HEK293T (cell line): ENCODE measurements at regions not wholly inside any gene's neighbourhood (a gene's known extent, or its start where the extent isn't known, plus 50 kb on each side); places are given as distances from the start of the nearest gene placed in this dataset.
A peak's percentile ranks its signal among the peaks of the same experiment; 100 is the strongest.
"Not testable (repeated sequence)": the region's sequence is repeated elsewhere in the genome, so short reads cannot be mapped to it uniquely, and the experiment has no call there.

Source experiments
- CTCF ChIA-PET: fragments of 350-600 bp; formaldehyde crosslinking; extraction: SDS; loops from one replicate; lab custom pipeline; 2021; ENCODE audit warnings: antibody characterized with exemption, inconsistent platforms; lab: Yijun Ruan, JAX
- POLR2A ChIA-PET: fragments of 350-600 bp; formaldehyde crosslinking; extraction: SDS; loops from one replicate; lab custom pipeline; 2020; ENCODE audit warnings: antibody characterized with exemption, inconsistent platforms; lab: Yijun Ruan, JAX
- DNase-seq: peaks from one replicate; pipeline ENCODE4 v3.0.0; 2012; ENCODE audit warnings: mixed read lengths; ENCODE audit errors: extremely low spot score
- ARNT ChIP-seq: fragments of 450-650 bp; IDR thresholded peaks from 2 replicates; pipeline ENCODE4 v1.6.1; 2017; ENCODE audit warnings: mild to moderate bottlenecking
- BHLHE40 ChIP-seq: fragments of 450-650 bp; IDR thresholded peaks from 2 replicates; pipeline ENCODE4 v1.6.1; 2016; ENCODE audit warnings: mild to moderate bottlenecking, moderate library complexity, borderline replicate concordance
- CTBP1 ChIP-seq: fragments of 450-650 bp; IDR thresholded peaks from 2 replicates; pipeline ENCODE4 v1.6.1; 2016; ENCODE audit warnings: borderline replicate concordance
- ELF4 ChIP-seq: fragments of 450-650 bp; IDR thresholded peaks from 2 replicates; pipeline ENCODE4 v1.6.1; 2017; ENCODE audit warnings: antibody characterized with exemption
- FOXA1 ChIP-seq: fragments of 450-650 bp; IDR thresholded peaks from 2 replicates; pipeline ENCODE4 v1.6.1; 2016; ENCODE audit warnings: mild to moderate bottlenecking
- FOXK2 ChIP-seq: fragments of 450-650 bp; IDR thresholded peaks from 2 replicates; pipeline ENCODE4 v1.6.1; 2016; ENCODE audit warnings: mild to moderate bottlenecking
- FOXM1 ChIP-seq: fragments of 450-650 bp; IDR thresholded peaks from 2 replicates; pipeline ENCODE4 v1.6.1; 2017; ENCODE audit warnings: mild to moderate bottlenecking, borderline replicate concordance
- HDGF ChIP-seq: fragments of 450-650 bp; IDR thresholded peaks from 2 replicates; pipeline ENCODE4 v1.6.1; 2017; ENCODE audit warnings: antibody characterized with exemption, borderline replicate concordance
- L3MBTL2 ChIP-seq: fragments of 450-650 bp; conservative IDR thresholded peaks from 2 replicates; pipeline ENCODE4 v1.6.1; 2016; ENCODE audit warnings: mild to moderate bottlenecking
- LEF1 ChIP-seq: fragments of 450-650 bp; IDR thresholded peaks from 2 replicates; pipeline ENCODE4 v1.6.1; 2017; ENCODE audit warnings: mild to moderate bottlenecking, borderline replicate concordance
- NFRKB ChIP-seq: fragments of 450-650 bp; IDR thresholded peaks from 2 replicates; pipeline ENCODE4 v1.6.1; 2016; ENCODE audit warnings: mild to moderate bottlenecking, moderate library complexity
- SP1 ChIP-seq: fragments of 450-650 bp; IDR thresholded peaks from 2 replicates; pipeline ENCODE4 v1.6.1; 2017
- SUZ12 ChIP-seq: fragments of 450-650 bp; IDR thresholded peaks from 2 replicates; pipeline ENCODE4 v1.6.1; 2016; ENCODE audit warnings: mild to moderate bottlenecking
- TARDBP ChIP-seq: fragments of 450-650 bp; IDR thresholded peaks from 2 replicates; pipeline ENCODE4 v1.6.1; 2016
- ZNF384 ChIP-seq: fragments of 450-650 bp; IDR thresholded peaks from 2 replicates; pipeline ENCODE4 v1.6.1; 2016
- TF ChIP-seq, protein P1 (sequence below): fragments of 450-650 bp; IDR thresholded peaks from 2 replicates; pipeline ENCODE4 v1.6.1; 2016

DNA sequence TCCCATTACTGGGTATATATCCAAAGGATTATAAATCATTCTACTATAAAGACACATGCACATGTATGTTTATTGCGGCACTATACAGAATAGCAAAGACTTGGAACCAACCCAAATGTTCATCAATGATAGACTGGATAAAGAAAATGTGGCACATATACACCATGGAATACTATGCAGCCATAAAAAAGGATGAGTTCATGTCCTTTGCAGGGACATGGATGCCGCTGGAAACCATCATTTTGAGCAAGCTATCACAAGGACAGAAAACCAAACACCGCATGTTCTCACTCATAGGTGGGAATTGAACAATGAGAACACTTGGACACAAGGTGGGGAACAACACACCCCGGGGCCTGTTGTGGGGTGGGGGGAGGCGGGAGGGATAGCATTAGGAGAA, 57.0 kb upstream of the NEUROD1 start:
- POLR2A ChIA-PET, CTCF ChIA-PET, DNase-seq: not testable (repeated sequence)

DNA sequence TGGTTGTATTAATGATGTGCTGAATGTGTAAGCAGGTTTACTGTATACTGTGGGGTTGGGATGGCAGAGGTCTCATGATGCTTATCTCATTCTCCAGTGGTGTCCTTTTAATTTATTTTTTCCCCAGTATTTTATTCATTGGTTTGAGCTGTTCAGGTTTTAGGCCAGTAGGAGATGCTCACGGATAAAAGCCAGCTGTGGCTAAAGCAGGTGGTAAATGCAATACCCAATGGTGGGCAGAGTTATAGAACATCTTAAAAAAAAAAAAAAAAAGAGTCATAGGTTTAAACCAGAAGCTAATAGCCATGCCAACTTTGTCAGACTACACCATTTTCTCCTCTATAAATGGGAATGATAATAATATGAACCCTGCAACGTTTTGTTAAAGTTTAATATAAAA, 57.8 kb upstream of the NEUROD1 start:
- DNase-seq = no peak
- TF ChIP-seq SP1 = no peak
- no peak for TF ChIP-seq BHLHE40
- no peak for TF ChIP-seq ARNT
- TF ChIP-seq TARDBP = no peak
- peak; percentile 13; the same call in 1 of the 2 replicates for TF ChIP-seq ZNF384
- TF ChIP-seq L3MBTL2 = no peak
- TF ChIP-seq SUZ12 = no peak
- ChIA-PET CTCF (interaction anchor here (0.6 kb wide), 2 partner anchors 15 to 217 kb away, joined by 3 read pairs; no protein-coding TSS in a partner anchor), POLR2A (no interaction called here)

DNA sequence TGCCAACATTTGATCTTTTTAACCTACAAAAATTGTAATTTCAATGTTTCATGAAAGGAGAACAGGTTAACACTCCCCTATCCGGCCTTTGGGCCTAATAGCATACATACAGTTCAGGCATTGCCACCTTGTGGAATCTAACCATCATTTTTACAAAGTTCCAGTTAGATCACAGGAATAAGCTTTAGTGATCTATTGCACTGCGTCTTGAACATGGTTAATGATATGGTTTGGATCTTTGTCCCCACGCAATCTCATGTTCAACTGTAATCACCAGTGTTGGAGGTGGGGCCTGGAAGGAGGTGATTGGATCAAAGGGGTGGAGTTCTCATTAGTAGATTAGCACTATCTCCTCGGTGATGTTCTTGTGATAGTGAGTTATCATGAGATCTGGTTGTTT, 58.2 kb upstream of the NEUROD1 start:
- no peak for DNase-seq
- ChIA-PET CTCF (interaction anchor here (0.6 kb wide), 2 partner anchors 15 to 216 kb away, joined by 3 read pairs; no protein-coding TSS in a partner anchor), POLR2A (no interaction called here)
- TF ChIP-seq FOXM1 (no peak), SUZ12 (no peak), BHLHE40 (no peak)

DNA sequence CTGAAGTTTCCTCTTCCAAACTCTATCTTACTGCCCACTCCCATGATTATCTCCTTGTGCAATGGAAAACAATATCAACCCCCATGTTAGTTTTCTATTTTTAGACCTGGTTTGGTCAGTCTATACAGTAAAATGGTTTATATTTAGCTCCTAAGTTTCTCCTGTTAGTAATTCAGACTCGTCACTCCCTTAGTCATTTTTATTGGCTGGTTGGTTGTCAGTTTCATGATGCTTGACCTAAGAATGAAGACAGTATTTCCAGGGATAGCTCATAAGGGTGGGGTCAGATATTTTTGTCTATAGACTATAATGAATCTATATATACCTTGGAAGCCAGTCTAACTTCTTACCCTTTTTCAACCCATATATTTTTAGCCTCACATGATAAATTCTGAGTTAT, 61.4 kb upstream of the NEUROD1 start:
- ChIA-PET POLR2A (no interaction called here), CTCF (interaction anchor here (0.9 to 1.7 kb wide), 2 partner anchors 26 to 162 kb away, joined by 3 to 4 read pairs; no protein-coding TSS in a partner anchor)
- TF ChIP-seq FOXM1 (no peak), TARDBP (no peak)
- no peak for DNase-seq

DNA sequence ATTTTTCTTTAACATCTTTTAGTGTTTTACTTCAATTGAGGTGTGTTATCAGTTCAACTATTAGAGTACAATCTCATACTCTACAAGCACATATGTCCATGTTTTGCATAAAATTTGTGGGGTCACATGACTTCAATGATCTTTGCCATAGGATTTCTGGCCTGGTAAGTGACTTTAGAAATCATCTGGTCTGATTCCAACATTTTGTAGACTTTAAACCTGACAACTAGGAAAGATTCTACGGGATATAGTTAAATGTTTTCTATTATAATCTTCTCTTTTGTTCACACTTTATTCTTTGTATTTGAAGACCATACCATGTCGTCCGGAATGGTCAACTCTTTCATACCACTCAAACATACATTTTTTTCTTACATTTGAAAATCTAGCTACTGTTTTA, 62.0 kb upstream of the NEUROD1 start:
- no peak for DNase-seq
- TF ChIP-seq SUZ12 = no peak
- no peak for TF ChIP-seq FOXA1
- TF ChIP-seq BHLHE40 = no peak
- TF ChIP-seq FOXM1 = no peak
- no peak for TF ChIP-seq SP1
- TF ChIP-seq LEF1 = no peak
- no peak for TF ChIP-seq ZNF384
- no peak for TF ChIP-seq L3MBTL2
- no peak for TF ChIP-seq FOXK2
- TF ChIP-seq, protein P1, sequence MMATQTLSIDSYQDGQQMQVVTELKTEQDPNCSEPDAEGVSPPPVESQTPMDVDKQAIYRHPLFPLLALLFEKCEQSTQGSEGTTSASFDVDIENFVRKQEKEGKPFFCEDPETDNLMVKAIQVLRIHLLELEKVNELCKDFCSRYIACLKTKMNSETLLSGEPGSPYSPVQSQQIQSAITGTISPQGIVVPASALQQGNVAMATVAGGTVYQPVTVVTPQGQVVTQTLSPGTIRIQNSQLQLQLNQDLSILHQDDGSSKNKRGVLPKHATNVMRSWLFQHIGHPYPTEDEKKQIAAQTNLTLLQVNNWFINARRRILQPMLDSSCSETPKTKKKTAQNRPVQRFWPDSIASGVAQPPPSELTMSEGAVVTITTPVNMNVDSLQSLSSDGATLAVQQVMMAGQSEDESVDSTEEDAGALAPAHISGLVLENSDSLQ = no peak
- no peak for TF ChIP-seq NFRKB
- ChIA-PET POLR2A (no interaction called here), CTCF (interaction anchor here (0.6 to 1.7 kb wide), 6 partner anchors 27 to 414 kb away, joined by 3 to 8 read pairs (median 4); no protein-coding TSS in a partner anchor)

DNA sequence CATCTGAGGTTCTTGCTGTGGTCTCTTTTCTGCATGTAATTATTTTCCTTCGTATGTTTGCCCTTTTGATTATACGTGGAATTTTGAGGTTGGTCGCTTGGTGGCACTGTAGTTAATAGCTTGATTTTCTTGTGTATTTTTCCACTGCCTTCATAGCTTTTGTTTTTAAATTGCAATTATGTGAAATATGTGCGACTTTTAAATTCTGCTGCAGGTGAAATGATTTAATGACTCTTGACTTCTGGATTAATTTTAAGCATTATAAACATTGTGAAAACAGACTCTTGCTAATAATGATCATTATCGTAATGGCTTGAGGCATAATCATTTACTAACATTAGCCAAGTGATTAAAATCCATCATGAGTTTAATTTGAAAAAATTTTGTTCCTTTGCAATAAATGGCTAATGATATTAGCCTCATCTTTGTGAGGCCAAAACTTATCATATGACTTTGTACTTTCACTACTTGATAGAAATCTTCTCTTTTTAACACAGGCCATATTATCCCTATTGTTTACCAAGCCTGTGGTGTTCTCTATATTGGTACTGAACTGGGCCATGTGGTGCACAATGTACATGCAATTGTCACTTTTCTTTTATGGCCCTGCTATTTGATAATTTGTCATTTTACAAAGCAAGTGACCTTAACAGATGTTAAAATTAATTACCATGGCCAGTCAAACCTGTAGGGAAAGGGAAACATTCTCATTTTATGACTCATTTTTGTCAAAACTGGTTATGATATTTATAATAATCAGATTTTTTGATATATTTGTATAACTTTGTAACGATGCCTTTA, 62.8 kb upstream of the NEUROD1 start:
- DNase-seq = peak; percentile 39
- POLR2A ChIA-PET = no interaction called here
- TF ChIP-seq NFRKB (no peak), ARNT (no peak), SUZ12 (no peak), FOXK2 (no peak), FOXM1 (no peak), LEF1 (no peak), ZNF384 (no peak), HDGF (no peak), TARDBP (no peak), CTBP1 (no peak), ELF4 (no peak), L3MBTL2 (no peak), FOXA1 (no peak), SP1 (no peak)
- CTCF ChIA-PET = interaction anchor here (0.6 to 1.7 kb wide), 9 partner anchors 11 to 415 kb away, joined by 3 to 8 read pairs (median 3); no protein-coding TSS in a partner anchor

DNA sequence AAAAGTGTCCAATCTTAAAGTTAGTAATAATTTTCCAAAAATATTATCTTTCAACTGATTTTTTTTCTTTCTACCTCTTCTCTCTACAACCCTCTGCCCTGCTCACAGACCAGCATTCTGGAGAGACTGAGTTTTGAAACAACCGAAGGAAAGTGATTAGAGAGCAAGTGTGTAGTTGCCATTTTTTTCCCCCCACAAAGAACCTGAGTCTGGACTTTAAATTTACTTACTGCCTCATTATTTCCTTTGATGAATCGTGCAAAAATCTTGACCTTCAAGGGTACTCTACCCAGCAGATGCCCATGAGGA, 63.4 kb upstream of the NEUROD1 start:
- ChIA-PET CTCF (no interaction called here), POLR2A (no interaction called here)
- TF ChIP-seq FOXA1 = no peak
- no peak for DNase-seq

DNA sequence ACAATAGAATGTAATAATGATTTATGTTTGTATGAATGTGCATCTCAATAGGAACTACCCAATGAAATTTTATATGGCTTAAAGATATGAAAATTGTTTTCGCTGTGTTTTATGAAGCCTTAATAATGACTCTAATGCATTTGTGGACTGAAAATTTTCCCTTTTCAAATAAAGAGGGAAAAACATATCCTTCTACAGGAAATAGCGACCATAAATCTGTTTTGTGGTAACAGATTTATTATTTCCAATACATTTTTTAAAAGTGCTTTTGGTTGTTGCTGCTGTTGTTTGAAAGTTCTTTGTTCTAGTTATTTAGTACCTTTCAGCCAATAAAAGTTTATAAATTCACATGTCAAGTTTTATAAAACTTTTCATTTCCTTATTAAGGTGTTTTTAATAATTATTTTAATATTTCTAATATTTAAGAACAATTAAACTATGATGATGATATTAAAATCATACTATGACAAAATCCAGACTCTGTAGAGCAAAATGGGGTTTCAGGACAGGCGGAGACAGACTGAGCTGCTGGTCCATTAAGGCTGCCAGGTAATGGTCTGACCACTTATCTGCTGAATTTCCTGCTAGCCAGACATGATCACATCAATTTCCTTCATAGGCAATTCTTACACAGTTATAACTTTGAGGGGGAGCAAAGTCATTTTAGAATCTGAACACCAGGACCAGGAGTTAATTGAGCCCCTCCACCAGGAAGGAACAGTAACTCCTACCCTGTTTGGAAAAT, 65.7 kb upstream of the NEUROD1 start:
- TF ChIP-seq HDGF = no peak
- TF ChIP-seq ZNF384 = no peak
- no peak for TF ChIP-seq LEF1
- TF ChIP-seq ARNT = no peak
- no peak for TF ChIP-seq FOXM1
- no peak for TF ChIP-seq TARDBP
- no peak for TF ChIP-seq L3MBTL2
- TF ChIP-seq, protein P1 = no peak
- no peak for TF ChIP-seq CTBP1
- TF ChIP-seq BHLHE40 = no peak
- no peak for TF ChIP-seq SUZ12
- no peak for TF ChIP-seq SP1
- TF ChIP-seq NFRKB = no peak
- ChIA-PET CTCF (no interaction called here), POLR2A (no interaction called here)
- no peak for DNase-seq
